ENCODE measurements at regions not wholly inside any gene's neighbourhood (a gene's known extent, or its start where the extent isn't known, plus 50 kb on each side); places are given as distances from the start of the nearest gene placed in this dataset.

DNA sequence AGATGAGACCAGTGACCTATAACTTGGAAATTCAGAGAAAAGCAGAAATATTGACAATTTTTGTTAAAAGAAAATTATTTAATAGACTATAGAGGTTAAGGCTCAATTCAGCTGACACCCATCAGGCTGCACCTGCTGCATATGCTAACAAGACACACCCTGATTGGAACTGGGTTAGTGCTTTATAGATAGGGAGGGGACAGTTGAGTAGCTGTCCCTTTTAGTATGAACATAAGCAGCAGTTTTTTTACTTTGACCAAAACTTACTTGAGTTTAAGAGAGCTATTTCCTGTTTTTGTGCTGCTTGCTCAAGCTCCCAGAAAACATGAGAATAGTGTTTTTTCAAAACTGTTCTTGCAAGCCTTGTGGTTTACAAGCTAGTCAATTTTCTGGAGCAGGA lies 292.6 kb downstream of the LRRC3B start:
- Histone ChIP-seq H3K4me1 (ENCODE audit: control insufficient read depth in 1 of 2, insufficient read depth in 2 of 2, low read depth in 1 of 2, low read length in 1 of 2) (no peaks in the 10 kb centered on the region), H3K9ac (no peak overlapping the region), H3K36me3 (replicated peaks in 1 of 2; ENCODE audit: control insufficient read depth in 1 of 2, insufficient read depth in 2 of 2, low read length in 1 of 2) (no peaks in the 10 kb centered on the region), H3K9me2 (no peaks in the 10 kb centered on the region), H3K9me3 (no peaks in the 10 kb centered on the region), H3K4me2 (no peak overlapping the region), H2AFZ (ENCODE audit: low read depth) (no peak overlapping the region), H3K4me3 (ENCODE audit: low read depth in 2 of 2, low read length in 1 of 2) (no peak overlapping the region), H3K79me2 (ENCODE audit: insufficient read depth) (no peaks in the 10 kb centered on the region), H3F3A (replicated peaks; ENCODE audit: insufficient read depth) (no peaks in the 10 kb centered on the region), H3K27ac (ENCODE audit: low read depth in 2 of 2, low read length in 1 of 2) (no peak overlapping the region), H4K20me1 (ENCODE audit: insufficient read depth) (no peaks in the 10 kb centered on the region), H3K27me3 (ENCODE audit: insufficient read depth) (no peaks in the 10 kb centered on the region)
- CTCF ChIA-PET: no interaction called here
- DNase-seq: no peak
- TF ChIP-seq, protein P1, sequence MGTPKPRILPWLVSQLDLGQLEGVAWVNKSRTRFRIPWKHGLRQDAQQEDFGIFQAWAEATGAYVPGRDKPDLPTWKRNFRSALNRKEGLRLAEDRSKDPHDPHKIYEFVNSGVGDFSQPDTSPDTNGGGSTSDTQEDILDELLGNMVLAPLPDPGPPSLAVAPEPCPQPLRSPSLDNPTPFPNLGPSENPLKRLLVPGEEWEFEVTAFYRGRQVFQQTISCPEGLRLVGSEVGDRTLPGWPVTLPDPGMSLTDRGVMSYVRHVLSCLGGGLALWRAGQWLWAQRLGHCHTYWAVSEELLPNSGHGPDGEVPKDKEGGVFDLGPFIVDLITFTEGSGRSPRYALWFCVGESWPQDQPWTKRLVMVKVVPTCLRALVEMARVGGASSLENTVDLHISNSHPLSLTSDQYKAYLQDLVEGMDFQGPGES (IDR thresholded peaks at IDR 0.05; ENCODE audit: low read depth, low read length): no peak
- TF ChIP-seq EP300 (IDR thresholded peaks at IDR 0.05; ENCODE audit: borderline replicate concordance in 1 of 2, low read depth in 1 of 2, low read length in 1 of 2): no peak
- TF ChIP-seq JUND (IDR thresholded peaks at IDR 0.05): no peak
- no peak for TF ChIP-seq FOXJ3 (CRISPR knock-in tag; IDR thresholded peaks at IDR 0.05)
- TF ChIP-seq, protein P2, sequence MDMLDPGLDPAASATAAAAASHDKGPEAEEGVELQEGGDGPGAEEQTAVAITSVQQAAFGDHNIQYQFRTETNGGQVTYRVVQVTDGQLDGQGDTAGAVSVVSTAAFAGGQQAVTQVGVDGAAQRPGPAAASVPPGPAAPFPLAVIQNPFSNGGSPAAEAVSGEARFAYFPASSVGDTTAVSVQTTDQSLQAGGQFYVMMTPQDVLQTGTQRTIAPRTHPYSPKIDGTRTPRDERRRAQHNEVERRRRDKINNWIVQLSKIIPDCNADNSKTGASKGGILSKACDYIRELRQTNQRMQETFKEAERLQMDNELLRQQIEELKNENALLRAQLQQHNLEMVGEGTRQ (IDR thresholded peaks at IDR 0.05; ENCODE audit: borderline replicate concordance, low read depth, low read length): no peak
- no peak for TF ChIP-seq SIN3A (IDR thresholded peaks at IDR 0.05; ENCODE audit: borderline replicate concordance, low read depth, low read length)
- TF ChIP-seq TCF12 (IDR thresholded peaks at IDR 0.05): no peak
- no peak for TF ChIP-seq RAD21 (IDR thresholded peaks at IDR 0.05; ENCODE audit: low read length)
- TF ChIP-seq SMC3 (IDR thresholded peaks at IDR 0.05; ENCODE audit: low read depth, low read length): no peak
- TF ChIP-seq, protein P3, sequence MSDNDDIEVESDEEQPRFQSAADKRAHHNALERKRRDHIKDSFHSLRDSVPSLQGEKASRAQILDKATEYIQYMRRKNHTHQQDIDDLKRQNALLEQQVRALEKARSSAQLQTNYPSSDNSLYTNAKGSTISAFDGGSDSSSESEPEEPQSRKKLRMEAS (IDR thresholded peaks at IDR 0.05; ENCODE audit: low read depth): no peak
- TF ChIP-seq, protein P4, sequence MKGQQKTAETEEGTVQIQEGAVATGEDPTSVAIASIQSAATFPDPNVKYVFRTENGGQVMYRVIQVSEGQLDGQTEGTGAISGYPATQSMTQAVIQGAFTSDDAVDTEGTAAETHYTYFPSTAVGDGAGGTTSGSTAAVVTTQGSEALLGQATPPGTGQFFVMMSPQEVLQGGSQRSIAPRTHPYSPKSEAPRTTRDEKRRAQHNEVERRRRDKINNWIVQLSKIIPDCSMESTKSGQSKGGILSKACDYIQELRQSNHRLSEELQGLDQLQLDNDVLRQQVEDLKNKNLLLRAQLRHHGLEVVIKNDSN (IDR thresholded peaks at IDR 0.05; ENCODE audit: borderline replicate concordance, low read depth): no peak
- TF ChIP-seq, protein P5, sequence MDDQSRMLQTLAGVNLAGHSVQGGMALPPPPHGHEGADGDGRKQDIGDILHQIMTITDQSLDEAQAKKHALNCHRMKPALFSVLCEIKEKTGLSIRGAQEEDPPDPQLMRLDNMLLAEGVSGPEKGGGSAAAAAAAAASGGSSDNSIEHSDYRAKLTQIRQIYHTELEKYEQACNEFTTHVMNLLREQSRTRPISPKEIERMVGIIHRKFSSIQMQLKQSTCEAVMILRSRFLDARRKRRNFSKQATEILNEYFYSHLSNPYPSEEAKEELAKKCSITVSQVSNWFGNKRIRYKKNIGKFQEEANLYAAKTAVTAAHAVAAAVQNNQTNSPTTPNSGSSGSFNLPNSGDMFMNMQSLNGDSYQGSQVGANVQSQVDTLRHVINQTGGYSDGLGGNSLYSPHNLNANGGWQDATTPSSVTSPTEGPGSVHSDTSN (IDR thresholded peaks at IDR 0.05): no peak
- TF ChIP-seq RCOR1 (IDR thresholded peaks at IDR 0.05; ENCODE audit: low read length): no peak
- no peak for TF ChIP-seq FOSL2 (IDR thresholded peaks at IDR 0.05; ENCODE audit: borderline replicate concordance, low read depth)
- TF ChIP-seq ELF1 (IDR thresholded peaks at IDR 0.05): no peak
- TF ChIP-seq FOXM1 (IDR thresholded peaks at IDR 0.05; ENCODE audit: low read depth): no peak
- no peak for TF ChIP-seq YY1 (IDR thresholded peaks at IDR 0.05; ENCODE audit: low read depth)
- TF ChIP-seq, protein P6, sequence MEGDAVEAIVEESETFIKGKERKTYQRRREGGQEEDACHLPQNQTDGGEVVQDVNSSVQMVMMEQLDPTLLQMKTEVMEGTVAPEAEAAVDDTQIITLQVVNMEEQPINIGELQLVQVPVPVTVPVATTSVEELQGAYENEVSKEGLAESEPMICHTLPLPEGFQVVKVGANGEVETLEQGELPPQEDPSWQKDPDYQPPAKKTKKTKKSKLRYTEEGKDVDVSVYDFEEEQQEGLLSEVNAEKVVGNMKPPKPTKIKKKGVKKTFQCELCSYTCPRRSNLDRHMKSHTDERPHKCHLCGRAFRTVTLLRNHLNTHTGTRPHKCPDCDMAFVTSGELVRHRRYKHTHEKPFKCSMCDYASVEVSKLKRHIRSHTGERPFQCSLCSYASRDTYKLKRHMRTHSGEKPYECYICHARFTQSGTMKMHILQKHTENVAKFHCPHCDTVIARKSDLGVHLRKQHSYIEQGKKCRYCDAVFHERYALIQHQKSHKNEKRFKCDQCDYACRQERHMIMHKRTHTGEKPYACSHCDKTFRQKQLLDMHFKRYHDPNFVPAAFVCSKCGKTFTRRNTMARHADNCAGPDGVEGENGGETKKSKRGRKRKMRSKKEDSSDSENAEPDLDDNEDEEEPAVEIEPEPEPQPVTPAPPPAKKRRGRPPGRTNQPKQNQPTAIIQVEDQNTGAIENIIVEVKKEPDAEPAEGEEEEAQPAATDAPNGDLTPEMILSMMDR (IDR thresholded peaks at IDR 0.05): no peak
- POLR2A ChIA-PET: no interaction called here

Data from SK-N-SH (cell line).